Heart right ventricle (tissue), 16 donors: ENCODE measurements at regions not wholly inside any gene's neighbourhood (a gene's known extent, or its start where the extent isn't known, plus 50 kb on each side); places are given as distances from the start of the nearest gene placed in this dataset.

ENCODE experiments used
- ATAC-seq, 8 donors: fragments of 200-7000 bp; cut with Tn5 transposase; one replicate each; pipeline ENCODE4 v1.9.1; 2020; ENCODE audit warnings: mild to moderate bottlenecking in 8 of 8, moderate library complexity in 8 of 8, moderate number of reproducible peaks in 1 of 8
- DNase-seq, 2 donors: peaks; one replicate each; pipeline ENCODE4 v3.0.0-alpha.2; 2020
- H3K27ac ChIP-seq, 10 donors: fragments of 200-600 bp; sonication (generic) in 2 of 10; one replicate each; pipeline versions ENCODE4 v1.5.0 to v1.8.0; 2020 to 2022; ENCODE audit warnings: mild to moderate bottlenecking in 3 of 10
- H3K27me3 ChIP-seq, 7 donors: fragments of 200-600 bp; one replicate each; pipeline ENCODE4 v1.8.0; 2021 to 2022; ENCODE audit warnings: mild to moderate bottlenecking in 2 of 7
- H3K36me3 ChIP-seq, 9 donors: fragments of 200-600 bp; sonication (generic) in 1 of 9; one replicate each; pipeline versions ENCODE4 v1.5.0 to v1.8.0; 2020 to 2022; ENCODE audit warnings: mild to moderate bottlenecking in 2 of 9
- H3K4me1 ChIP-seq, 9 donors: fragments of 200-600 bp; sonication (generic) in 1 of 9; one replicate each; pipeline versions ENCODE4 v1.5.0 to v1.8.0; 2020 to 2022; ENCODE audit warnings: mild to moderate bottlenecking in 4 of 9
- H3K4me3 ChIP-seq, 10 donors: fragments of 200-600 bp; sonication (generic) in 2 of 10; one replicate each; pipeline versions ENCODE4 v1.5.0 to v1.8.0; 2020 to 2022; ENCODE audit warnings: mild to moderate bottlenecking in 7 of 10, moderate library complexity in 2 of 10
- H3K9me3 ChIP-seq, 11 donors: fragments of 200-600 bp in 10 of 11; sonication (generic) in 2 of 11; one replicate each; pipeline versions ENCODE4 v1.5.0 to v1.8.0; 2013 to 2022; ENCODE audit warnings: mild to moderate bottlenecking in 2 of 11, control low read depth in 1 of 11, moderate library complexity in 1 of 11
- CTCF ChIP-seq, 9 donors: fragments of 200-600 bp; sonication (generic) in 2 of 9; IDR thresholded peaks; one replicate each; pipeline versions ENCODE4 v1.5.0 to v1.8.0; 2021 to 2022; ENCODE audit warnings: antibody characterized with exemption in 9 of 9, mild to moderate bottlenecking in 5 of 9, moderate library complexity in 1 of 9
- WGBS, 2 donors: extraction: QIAGEN DNeasy Blood & Tissue Kit; methylation state at CpG; one replicate each; pipeline ENCODE4 v1.1.7; 2013; ENCODE audit warnings: inconsistent platforms in 1 of 2; 5-methylcytosine and 5-hydroxymethylcytosine counted together
- intact Hi-C, 10 donors: fragments of 100-400 bp; cut with DNase I; formaldehyde crosslinking; loops; one replicate each; pipeline versions ENCODE4 v1.11.1 to v1.14.2; 2022
- donor health status: Arrhythmogenic right ventricular cardiomyopathy.
- donor health status: ischemic (EF 13 %, LVEDD 7.1; RV severe dilation, severe dysfunction).
- donor health status: healthy with polysubstance abuse.
- donor health status: DM: no; HTN: yes; CAD: no.
- donor health status: DM: no; HTN: no; CAD: no.
- donor health status: ischemic (EF 25% LVEDD 6.9; RV normal size, moderate dysfunction).
- donor health status: ischemic (EF 25% LVEDD 5.7; RV mildly dilated, moderate dysfunction).
- donor health status: healthy.
- donor health status: DM: yes; HTN: yes; CAD: no.
- donor health status: Ischemic cardiomyopathy.
- donor health status: ischemic (EF 35%, LVEDD 5.7; RV mildly dilated, moderate dysfunction).
- donor health status: nonischemic (EF 11% LVEDD 7.7; RV severe dilation, severe dysfunction).
- donor health status: DM: yes; HTN: yes; CAD: no.
- donor health status: PGD.
- donor health status: ischemic (EF 29% LVEDD 5.4; RV normal size, mild dysfunction).
- donor health status: nonischemic (EF 23%, LVEDD 6.1; RV moderate dilation, normal function).

- Histone ChIP-seq H3K36me3 (no peaks in the 10 kb centered on the region), H3K4me3 (no peak overlapping the region), H3K4me1 (peaks cover 0 to 18% (median 8%) of the 10 kb centered on the region in 9 donors), H3K9me3 (no peaks in the 10 kb centered on the region), H3K27ac (no peak overlapping the region), H3K27me3 (no peaks in the 10 kb centered on the region)
- ATAC-seq, result peak in 3 of 8 donors; percentile 60 to 79 (median 77)
- intact Hi-C loops, result loop anchor here in 1 of 10 donors (10.0 kb wide), 2 partner anchors 46 to 424 kb away; no protein-coding TSS in a partner anchor
- no peak for DNase-seq
- 68 to 74% methylated on average over 6 of the region's 6 CpGs for WGBS, 2 donors
- TF ChIP-seq CTCF (IDR thresholded peaks at IDR 0.05), result no peak
These were observed 94.0 kb upstream of the ALDH1B1 start for GRCh38 chr9:38298503-38298902.

GRCh38 chr9:38296807-38297206 lies 95.7 kb upstream of the ALDH1B1 start:
- no peak for TF ChIP-seq CTCF (IDR thresholded peaks at IDR 0.05)
- DNase-seq, result no peak
- Histone ChIP-seq H3K4me3 (no peak overlapping the region), H3K27me3 (no peaks in the 10 kb centered on the region), H3K9me3 (no peaks in the 10 kb centered on the region), H3K27ac (no peak overlapping the region), H3K4me1 (peaks cover 0 to 18% (median 8%) of the 10 kb centered on the region in 9 donors), H3K36me3 (no peaks in the 10 kb centered on the region)
- 67 to 71% methylated on average over 1 of the region's 1 CpG for WGBS, 2 donors
- intact Hi-C loops, result loop anchor here in 1 of 10 donors (10.0 kb wide), 2 partner anchors 48 to 422 kb away; no protein-coding TSS in a partner anchor
- no peak for ATAC-seq

- H3K36me3 ChIP-seq, result no peaks in the 10 kb centered on the region
- ATAC-seq (no peak), DNase-seq (no peak)
- no peaks in the 10 kb centered on the region for H3K9me3 ChIP-seq
- TF ChIP-seq CTCF (IDR thresholded peaks at IDR 0.05), result no peak
- H3K4me1 ChIP-seq, result peaks cover 0 to 18% (median 8%) of the 10 kb centered on the region in 9 donors
- H3K27ac ChIP-seq, result no peak overlapping the region
- no peaks in the 10 kb centered on the region for H3K27me3 ChIP-seq
- intact Hi-C loops, result loop anchor here in 1 of 10 donors (10.0 kb wide), 2 partner anchors 49 to 421 kb away; no protein-coding TSS in a partner anchor
- WGBS, 2 donors, result 80 to 82% methylated on average over 3 of the region's 3 CpGs
- no peak overlapping the region for H3K4me3 ChIP-seq
These were observed 96.7 kb upstream of the ALDH1B1 start for GRCh38 chr9:38295764-38296163.

- H3K9me3 ChIP-seq, result no peaks in the 10 kb centered on the region
- H3K36me3 ChIP-seq, result no peaks in the 10 kb centered on the region
- H3K4me3 ChIP-seq, result no peak overlapping the region
- DNase-seq (no peak), ATAC-seq (peak in 1 of 8 donors; percentile 51)
- no peak for TF ChIP-seq CTCF (IDR thresholded peaks at IDR 0.05)
- peaks cover 0 to 18% (median 8%) of the 10 kb centered on the region in 9 donors for H3K4me1 ChIP-seq
- H3K27ac ChIP-seq, result no peak overlapping the region
- 48 to 56% methylated on average over 8 of the region's 8 CpGs for WGBS, 2 donors
- H3K27me3 ChIP-seq, result no peaks in the 10 kb centered on the region
- intact Hi-C loops, result loop anchor here in 1 of 10 donors (10.0 kb wide), 2 partner anchors 50 to 420 kb away; no protein-coding TSS in a partner anchor
These were observed 98.1 kb upstream of the ALDH1B1 start for GRCh38 chr9:38294220-38294960.
